Superior temporal gyrus (tissue), 1 donor: ENCODE measurements at regions not wholly inside any gene's neighbourhood (a gene's known extent, or its start where the extent isn't known, plus 50 kb on each side); places are given as distances from the start of the nearest gene placed in this dataset.
"Not testable (repeated sequence)": the region's sequence is repeated elsewhere in the genome, so short reads cannot be mapped to it uniquely, and the experiment has no call there.

Source experiments
- DNase-seq: peaks from one replicate; pipeline ENCODE4 v3.0.0-alpha.2; 2016; ENCODE audit errors: extremely low spot score

GRCh38 chr14:86404989-86405649 is 875.2 kb downstream of the FLRT2 start:
- DNase-seq, result no peak

- DNase-seq, result no peak
Observed at GRCh38 chr14:86404425-86404824, 874.5 kb downstream of the FLRT2 start.

- DNase-seq, result no peak
Observed at GRCh38 chr14:86402545-86402944, 872.6 kb downstream of the FLRT2 start.

- DNase-seq, result no peak
Observed at GRCh38 chr14:86391085-86391484, 861.1 kb downstream of the FLRT2 start.

GRCh38 chr14:86388216-86388615 is 858.3 kb downstream of the FLRT2 start:
- DNase-seq, result no peak

GRCh38 chr14:86373886-86374285 is 843.9 kb downstream of the FLRT2 start:
- no peak for DNase-seq

GRCh38 chr14:86372402-86372801 is 842.5 kb downstream of the FLRT2 start:
- DNase-seq, result no peak

- no peak for DNase-seq
Observed at GRCh38 chr14:86364634-86365033, 834.7 kb downstream of the FLRT2 start.

GRCh38 chr14:86363576-86363975 is 833.6 kb downstream of the FLRT2 start:
- no peak for DNase-seq

GRCh38 chr14:86363047-86363446 is 833.1 kb downstream of the FLRT2 start:
- DNase-seq, result no peak

- no peak for DNase-seq
Observed at GRCh38 chr14:86357876-86358275, 827.9 kb downstream of the FLRT2 start.

- no peak for DNase-seq
Observed at GRCh38 chr14:86357119-86357518, 827.2 kb downstream of the FLRT2 start.

- no peak for DNase-seq
Observed at GRCh38 chr14:86346818-86347384, 817.0 kb downstream of the FLRT2 start.

GRCh38 chr14:86334355-86334754 is 804.4 kb downstream of the FLRT2 start:
- no peak for DNase-seq

- no peak for DNase-seq
Observed at GRCh38 chr14:86333493-86333892, 803.5 kb downstream of the FLRT2 start.

- DNase-seq, result no peak
Observed at GRCh38 chr14:86331341-86331740, 801.4 kb downstream of the FLRT2 start.

GRCh38 chr14:86321151-86321550 is 791.2 kb downstream of the FLRT2 start:
- no peak for DNase-seq

- DNase-seq, result not testable (repeated sequence)
Observed at GRCh38 chr14:86312154-86312665, 782.3 kb downstream of the FLRT2 start.

- no peak for DNase-seq
Observed at GRCh38 chr14:86311151-86311550, 781.2 kb downstream of the FLRT2 start.

- no peak for DNase-seq
Observed at GRCh38 chr14:86310611-86311010, 780.7 kb downstream of the FLRT2 start.

GRCh38 chr14:86310148-86310547 is 780.2 kb downstream of the FLRT2 start:
- no peak for DNase-seq

GRCh38 chr14:86305058-86305457 is 775.1 kb downstream of the FLRT2 start:
- no peak for DNase-seq

- no peak for DNase-seq
Observed at GRCh38 chr14:86299994-86300393, 770.0 kb downstream of the FLRT2 start.

GRCh38 chr14:86296173-86296572 is 766.2 kb downstream of the FLRT2 start:
- DNase-seq, result no peak
